ENCODE measurements at regions not wholly inside any gene's neighbourhood (a gene's known extent, or its start where the extent isn't known, plus 50 kb on each side); places are given as distances from the start of the nearest gene placed in this dataset.

GRCh38 chr7:106788637-106789036 lies 76.4 kb upstream of the PIK3CG start:
- H4K20me1 ChIP-seq (ENCODE audit: insufficient read depth, low read length): no peaks in the 10 kb centered on the region
- no peak overlapping the region for H2AFZ ChIP-seq (ENCODE audit: low read length)
- TF ChIP-seq EZH2phosphoT487 (IDR thresholded peaks at IDR 0.05; ENCODE audit: borderline replicate concordance, low read depth, low read length) (no peak), CTCF (conservative IDR thresholded peaks at IDR 0.05; ENCODE audit: low read length) (no peak)
- no peaks in the 10 kb centered on the region for H3K36me3 ChIP-seq (ENCODE audit: insufficient read depth, low read length)
- intact Hi-C loops (cut with micrococcal nuclease; ENCODE audit: unreplicated experiment): no loop called here
- no peaks in the 10 kb centered on the region for H3K9me3 ChIP-seq (ENCODE audit: low read length)
- H3K4me3 ChIP-seq (ENCODE audit: low read depth, low read length, poor library complexity, severe bottlenecking): no peak overlapping the region
- ChIA-PET CTCF (ENCODE audit: unreplicated experiment) (no interaction called here), POLR2A (no interaction called here)
- no peaks in the 10 kb centered on the region for H3K4me1 ChIP-seq (ENCODE audit: insufficient read depth, low read length, poor library complexity, severe bottlenecking)
- DNase-seq (ENCODE audit: low spot score): no peak
- H3K4me2 ChIP-seq (ENCODE audit: low read length): no peak overlapping the region
- BruUV-seq (replicated peaks): no TSS peak
- no peak overlapping the region for H3K27ac ChIP-seq (ENCODE audit: low read depth, low read length, poor library complexity, severe bottlenecking)
- no peaks in the 10 kb centered on the region for H3K79me2 ChIP-seq (ENCODE audit: insufficient read depth, low read depth, low read length)
- no peaks in the 10 kb centered on the region for H3K9me2 ChIP-seq (ENCODE audit: insufficient read depth, low read length)

GRCh38 chr7:106791526-106791925 lies 73.6 kb upstream of the PIK3CG start:
- Histone ChIP-seq H3K9me3 (ENCODE audit: low read length) (no peaks in the 10 kb centered on the region), H3K4me1 (ENCODE audit: insufficient read depth, low read length, poor library complexity, severe bottlenecking) (no peaks in the 10 kb centered on the region), H3K4me3 (ENCODE audit: low read depth, low read length, poor library complexity, severe bottlenecking) (no peak overlapping the region), H3K9me2 (ENCODE audit: insufficient read depth, low read length) (no peaks in the 10 kb centered on the region), H4K20me1 (ENCODE audit: insufficient read depth, low read length) (no peaks in the 10 kb centered on the region), H3K27ac (ENCODE audit: low read depth, low read length, poor library complexity, severe bottlenecking) (no peak overlapping the region), H3K36me3 (ENCODE audit: insufficient read depth, low read length) (no peaks in the 10 kb centered on the region), H3K79me2 (ENCODE audit: insufficient read depth, low read depth, low read length) (no peaks in the 10 kb centered on the region), H2AFZ (ENCODE audit: low read length) (no peak overlapping the region), H3K4me2 (ENCODE audit: low read length) (no peak overlapping the region)
- ChIA-PET POLR2A (interaction anchor here (0.6 kb wide), 3 partner anchors 12 to 391 kb away, joined by 3 to 4 read pairs (median 3); no protein-coding TSS in a partner anchor), CTCF (ENCODE audit: unreplicated experiment) (no interaction called here)
- no peak for DNase-seq (ENCODE audit: low spot score)
- intact Hi-C loops (cut with micrococcal nuclease; ENCODE audit: unreplicated experiment): loop anchor here (5.0 kb wide), 5 partner anchors 141 to 1086 kb away; partner anchors contain the start of genes HBP1 and PRKAR2B
- TF ChIP-seq CTCF (conservative IDR thresholded peaks at IDR 0.05; ENCODE audit: low read length) (no peak), EZH2phosphoT487 (IDR thresholded peaks at IDR 0.05; ENCODE audit: borderline replicate concordance, low read depth, low read length) (no peak)
- BruUV-seq (replicated peaks): no TSS peak

- no peak for DNase-seq (ENCODE audit: low spot score)
- Histone ChIP-seq H2AFZ (ENCODE audit: low read length) (no peak overlapping the region), H3K4me2 (ENCODE audit: low read length) (no peak overlapping the region), H3K9me3 (ENCODE audit: low read length) (peaks cover 7% of the 10 kb centered on the region; the same call in 1 of the 2 replicates), H4K20me1 (ENCODE audit: insufficient read depth, low read length) (no peaks in the 10 kb centered on the region), H3K4me1 (ENCODE audit: insufficient read depth, low read length, poor library complexity, severe bottlenecking) (no peaks in the 10 kb centered on the region), H3K9me2 (ENCODE audit: insufficient read depth, low read length) (no peaks in the 10 kb centered on the region), H3K36me3 (ENCODE audit: insufficient read depth, low read length) (no peaks in the 10 kb centered on the region), H3K27ac (ENCODE audit: low read depth, low read length, poor library complexity, severe bottlenecking) (no peak overlapping the region), H3K79me2 (ENCODE audit: insufficient read depth, low read depth, low read length) (no peaks in the 10 kb centered on the region), H3K4me3 (ENCODE audit: low read depth, low read length, poor library complexity, severe bottlenecking) (no peak overlapping the region)
- intact Hi-C loops (cut with micrococcal nuclease; ENCODE audit: unreplicated experiment): loop anchor here (5.0 kb wide), 5 partner anchors 140 to 1085 kb away; partner anchors contain the start of genes HBP1 and PRKAR2B
- POLR2A ChIA-PET: interaction anchor here (0.7 kb wide), 1 partner anchor 24 kb away, joined by 3 read pairs; no protein-coding TSS in a partner anchor
- CTCF ChIA-PET (ENCODE audit: unreplicated experiment): interaction anchor here (0.6 kb wide), 1 partner anchor 356 kb away, joined by 3 read pairs; no protein-coding TSS in a partner anchor
- no TSS peak for BruUV-seq (replicated peaks)
- TF ChIP-seq EZH2phosphoT487 (IDR thresholded peaks at IDR 0.05; ENCODE audit: borderline replicate concordance, low read depth, low read length) (no peak), CTCF (conservative IDR thresholded peaks at IDR 0.05; ENCODE audit: low read length) (no peak)
Observed at GRCh38 chr7:106792233-106792926, 72.7 kb upstream of the PIK3CG start.
